ENCODE measurements at regions not wholly inside any gene's neighbourhood (a gene's known extent, or its start where the extent isn't known, plus 50 kb on each side); places are given as distances from the start of the nearest gene placed in this dataset.

DNA sequence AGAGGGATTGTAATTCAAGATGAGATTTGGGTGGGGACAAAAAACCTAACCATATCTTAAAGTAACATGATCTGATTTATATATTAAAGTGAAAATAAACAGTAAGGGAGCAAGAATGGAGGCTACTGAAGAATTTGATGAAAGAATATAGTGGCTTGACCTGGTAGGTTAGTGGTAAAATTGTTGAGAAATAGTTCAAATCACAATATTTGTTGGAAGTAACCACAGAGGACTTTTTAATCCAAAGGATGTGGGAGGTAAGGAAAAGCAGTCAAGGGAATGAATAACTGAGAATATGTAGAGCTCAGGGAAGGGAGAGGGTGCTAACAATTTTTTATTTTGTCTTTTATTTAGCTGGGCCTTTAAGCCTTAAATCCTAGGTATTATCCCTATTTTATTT is 139.8 kb upstream of the HS3ST1 start:
- DNase-seq (ENCODE audit: low spot score) (no peak), ATAC-seq (ENCODE audit: low FRiP score) (no peak)
- no peak for TF ChIP-seq CTCF (IDR thresholded peaks at IDR 0.05)

GRCh38 chr4:11566444-11567022 is 137.8 kb upstream of the HS3ST1 start:
- no peak for TF ChIP-seq CTCF (IDR thresholded peaks at IDR 0.05)
- ATAC-seq (ENCODE audit: low FRiP score), result no peak
- DNase-seq (ENCODE audit: low spot score), result no peak

DNA sequence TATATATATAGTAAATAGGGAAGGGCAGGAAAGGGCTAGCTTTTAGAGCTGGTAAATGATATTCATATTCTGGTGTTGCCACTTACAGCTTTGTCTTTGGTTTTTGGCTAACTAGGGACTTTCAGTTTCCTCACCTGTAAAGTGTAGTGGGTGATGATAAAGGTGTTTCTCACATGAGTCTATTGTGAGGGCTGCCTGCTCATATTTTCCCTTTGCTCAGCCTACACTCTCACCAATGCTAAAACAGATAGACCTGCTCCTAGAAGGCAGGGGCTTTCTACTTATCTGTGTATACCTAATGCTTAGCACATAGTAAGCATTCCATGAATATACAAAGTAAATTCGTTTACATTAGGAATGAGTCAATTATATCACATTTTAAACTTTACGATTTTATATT is 137.2 kb upstream of the HS3ST1 start:
- no peak for TF ChIP-seq CTCF (IDR thresholded peaks at IDR 0.05)
- DNase-seq (ENCODE audit: low spot score), result no peak
- ATAC-seq (ENCODE audit: low FRiP score), result no peak

GRCh38 chr4:11565213-11565612 is 136.5 kb upstream of the HS3ST1 start:
- no peak for DNase-seq (ENCODE audit: low spot score)
- ATAC-seq (ENCODE audit: low FRiP score), result no peak
- TF ChIP-seq CTCF (IDR thresholded peaks at IDR 0.05), result no peak

DNA sequence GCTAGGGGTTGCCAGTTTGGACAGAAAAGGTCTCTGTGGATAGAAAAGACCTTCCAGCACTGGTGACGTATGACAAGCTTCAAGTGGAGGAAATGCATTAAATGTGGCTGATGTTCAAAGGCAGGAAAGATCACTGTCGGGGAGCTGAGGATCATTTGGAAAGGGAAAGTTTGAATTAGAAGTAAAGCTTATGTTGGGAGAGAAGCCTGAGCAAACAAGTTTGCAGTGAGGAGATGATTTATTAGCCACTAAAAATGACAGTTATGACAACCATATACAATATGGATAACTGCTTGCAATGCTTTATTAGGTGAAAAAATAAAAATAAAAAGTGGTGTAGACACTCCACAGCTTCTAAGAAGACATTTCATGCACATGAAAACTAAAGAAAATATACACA is 135.3 kb upstream of the HS3ST1 start:
- no peak for TF ChIP-seq CTCF (IDR thresholded peaks at IDR 0.05)
- DNase-seq (ENCODE audit: low spot score) (no peak), ATAC-seq (ENCODE audit: low FRiP score) (no peak)

GRCh38 chr4:11549525-11549924 is 120.8 kb upstream of the HS3ST1 start:
- DNase-seq (ENCODE audit: low spot score), result no peak
- no peak for TF ChIP-seq CTCF (IDR thresholded peaks at IDR 0.05)

GRCh38 chr4:11548597-11549082 is 119.9 kb upstream of the HS3ST1 start:
- no peak for TF ChIP-seq CTCF (IDR thresholded peaks at IDR 0.05)
- DNase-seq (ENCODE audit: low spot score) (no peak), ATAC-seq (ENCODE audit: low FRiP score) (no peak)

More at GRCh38 chr4:11549525-11549924, 120.8 kb upstream of the HS3ST1 start:
- no peak for ATAC-seq (ENCODE audit: low FRiP score)
